GM19099 (cell line): ENCODE measurements at regions not wholly inside any gene's neighbourhood (a gene's known extent, or its start where the extent isn't known, plus 50 kb on each side); places are given as distances from the start of the nearest gene placed in this dataset.

Experiments
- POLR2A ChIP-seq: IDR thresholded peaks from 3 replicates; pipeline ENCODE4 v1.6.1; 2011; ENCODE audit warnings: low read depth; ENCODE audit not compliant: insufficient read length; ENCODE audit errors: extremely low read depth

GRCh38 chr3:18122264-18122663 is 302.9 kb downstream of the SATB1 start:
- TF ChIP-seq POLR2A: no peak

DNA sequence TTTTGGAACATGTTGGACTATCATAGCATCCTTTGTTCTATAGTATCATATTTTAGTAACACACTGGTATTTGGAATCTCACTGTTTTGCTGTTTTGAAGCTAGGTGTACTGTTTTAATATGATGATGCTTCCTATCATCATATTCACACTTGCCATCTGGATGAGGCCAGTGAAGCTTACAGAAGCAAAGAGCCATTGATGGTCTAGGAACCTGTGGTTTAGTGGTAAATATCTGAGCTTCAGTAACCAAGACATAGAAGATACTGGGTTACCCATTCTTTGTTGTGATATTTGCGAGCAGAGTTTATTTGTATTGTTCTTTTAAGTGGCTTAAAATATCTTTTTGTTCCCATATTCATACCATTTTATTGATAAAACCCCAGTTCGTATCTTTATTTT is 304.1 kb downstream of the SATB1 start:
- TF ChIP-seq POLR2A: no peak

DNA sequence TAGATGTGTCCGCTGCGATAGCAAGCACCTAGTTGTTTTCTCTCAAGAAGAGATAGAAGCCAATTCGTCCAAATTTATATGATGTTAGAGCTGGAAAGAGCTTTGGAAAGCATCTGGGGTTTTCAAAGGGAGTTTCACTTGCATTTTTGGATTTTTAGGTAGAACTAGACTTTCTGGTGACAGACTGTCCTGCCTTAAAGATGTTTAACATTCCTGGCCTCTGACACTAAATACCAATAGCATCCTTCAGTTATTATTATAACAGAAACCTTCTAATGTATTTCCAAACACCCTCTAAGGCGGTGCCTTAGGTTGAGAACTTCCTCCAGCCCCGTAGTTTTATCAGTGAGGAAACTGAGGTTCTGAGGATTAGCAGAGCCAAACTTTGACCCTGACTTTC is 305.3 kb downstream of the SATB1 start:
- TF ChIP-seq POLR2A: no peak

- TF ChIP-seq POLR2A: no peak
These were observed 310.2 kb downstream of the SATB1 start for GRCh38 chr3:18114894-18115293.

DNA sequence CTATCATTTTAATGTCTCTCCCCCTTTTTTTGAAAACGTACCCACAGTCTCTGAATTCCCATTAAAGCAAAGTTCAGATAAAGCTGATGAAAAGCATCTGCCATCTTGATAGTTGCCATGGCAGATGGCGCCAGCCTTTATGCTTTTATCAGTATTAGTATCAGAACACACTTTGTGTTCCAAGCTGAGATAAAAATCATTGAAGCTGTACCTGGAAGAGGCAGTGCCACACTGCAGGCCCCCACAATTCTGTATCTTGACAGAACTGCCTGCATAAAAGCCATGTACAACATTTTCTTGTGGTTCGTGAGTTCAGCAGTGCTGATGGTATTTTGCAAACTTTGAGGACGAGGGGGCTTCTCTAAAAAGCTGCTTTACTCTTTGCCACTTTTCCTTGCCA is 311.7 kb downstream of the SATB1 start:
- no peak for TF ChIP-seq POLR2A

- no peak for TF ChIP-seq POLR2A
These were observed 312.3 kb downstream of the SATB1 start for GRCh38 chr3:18112674-18113375.

DNA sequence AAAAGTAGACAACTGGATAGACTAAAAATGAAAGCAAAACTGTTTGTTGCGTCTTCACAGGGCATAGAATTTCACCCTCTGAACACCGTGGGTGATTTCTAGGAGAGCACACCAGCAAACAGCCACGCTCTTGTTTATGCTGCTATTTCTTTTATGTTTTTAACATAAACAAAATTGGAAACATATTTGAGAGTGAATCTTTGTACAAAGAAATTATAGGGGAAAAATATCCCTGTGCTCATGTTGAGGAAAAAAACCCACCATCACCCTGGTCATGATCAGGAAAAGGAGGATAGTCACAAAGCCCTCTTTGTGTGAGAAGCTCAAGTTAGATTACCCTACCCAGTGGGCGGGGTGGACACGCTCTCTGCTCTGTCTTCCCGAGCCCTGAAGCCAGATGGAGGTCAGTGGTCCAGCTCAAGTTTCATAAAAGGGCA is 313.3 kb downstream of the SATB1 start:
- TF ChIP-seq POLR2A: peak; percentile 33

GRCh38 chr3:18103591-18103990 is 321.5 kb downstream of the SATB1 start:
- no peak for TF ChIP-seq POLR2A

GRCh38 chr3:18100121-18100520 is 325.0 kb downstream of the SATB1 start:
- no peak for TF ChIP-seq POLR2A

- no peak for TF ChIP-seq POLR2A
These were observed 325.5 kb downstream of the SATB1 start for GRCh38 chr3:18099611-18100010.

DNA sequence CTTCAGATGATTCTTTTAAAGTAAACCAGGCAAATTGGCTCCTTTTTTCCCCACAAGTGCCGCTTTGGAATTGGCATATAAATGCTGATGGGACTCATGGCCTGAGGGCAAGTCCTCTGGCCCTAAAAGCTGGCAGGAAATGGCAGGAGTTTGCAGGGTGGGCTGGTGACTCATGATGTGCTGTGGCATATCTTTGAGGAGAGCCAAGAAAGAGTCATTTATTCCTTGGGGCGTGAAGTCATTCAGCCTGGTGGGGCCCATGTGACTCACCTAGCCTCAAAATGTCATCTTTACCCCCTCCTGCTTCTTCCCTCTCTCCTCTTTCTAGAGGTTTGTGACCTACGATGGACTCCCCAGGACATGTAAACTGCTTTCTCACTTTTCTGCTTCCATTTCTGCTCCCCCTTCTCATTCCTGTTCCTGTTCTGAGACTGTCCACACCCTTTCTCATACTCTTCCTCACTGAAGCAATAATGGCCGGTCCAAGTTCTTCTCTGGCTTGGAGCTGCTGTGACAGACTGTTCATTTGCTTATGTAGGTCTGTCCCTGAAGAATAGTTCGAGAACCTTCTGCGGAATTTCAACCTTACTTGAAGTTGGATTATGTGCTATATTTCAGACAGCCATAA is 326.1 kb downstream of the SATB1 start:
- no peak for TF ChIP-seq POLR2A

- TF ChIP-seq POLR2A: no peak
These were observed 327.1 kb downstream of the SATB1 start for GRCh38 chr3:18097989-18098388.

GRCh38 chr3:18097473-18097872 is 327.7 kb downstream of the SATB1 start:
- TF ChIP-seq POLR2A: no peak

DNA sequence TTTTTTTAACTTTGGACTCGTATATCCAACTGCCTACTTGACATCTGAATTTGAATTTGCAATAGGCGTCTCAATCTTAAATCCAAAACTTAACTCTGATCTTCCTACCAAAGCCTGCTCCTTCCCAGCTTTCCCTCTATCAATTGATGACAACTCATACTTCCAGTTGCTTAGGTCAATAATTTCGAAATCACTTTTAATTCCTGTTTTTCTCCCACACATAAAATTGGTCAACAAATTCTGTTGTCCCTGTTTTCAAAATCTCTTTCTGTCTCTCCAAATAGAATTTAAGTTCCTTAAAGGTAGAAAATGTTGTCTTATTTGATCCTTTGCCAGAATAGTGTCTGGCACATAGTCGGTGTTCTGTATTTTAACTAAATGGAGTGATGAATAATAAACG is 332.4 kb downstream of the SATB1 start:
- TF ChIP-seq POLR2A: no peak

GRCh38 chr3:18090377-18090776 is 334.8 kb downstream of the SATB1 start:
- no peak for TF ChIP-seq POLR2A

- no peak for TF ChIP-seq POLR2A
These were observed 337.2 kb downstream of the SATB1 start for GRCh38 chr3:18087988-18088387.
